NCI-H2029 (cell line): ENCODE measurements at regions not wholly inside any gene's neighbourhood (a gene's known extent, or its start where the extent isn't known, plus 50 kb on each side); places are given as distances from the start of the nearest gene placed in this dataset.
"Not testable (repeated sequence)": the region's sequence is repeated elsewhere in the genome, so short reads cannot be mapped to it uniquely, and the experiment has no call there.

Experiments used
- DNase-seq: peaks from one replicate; lab custom pipeline; 2025; lab: John Stamatoyannopoulos, UW

DNA sequence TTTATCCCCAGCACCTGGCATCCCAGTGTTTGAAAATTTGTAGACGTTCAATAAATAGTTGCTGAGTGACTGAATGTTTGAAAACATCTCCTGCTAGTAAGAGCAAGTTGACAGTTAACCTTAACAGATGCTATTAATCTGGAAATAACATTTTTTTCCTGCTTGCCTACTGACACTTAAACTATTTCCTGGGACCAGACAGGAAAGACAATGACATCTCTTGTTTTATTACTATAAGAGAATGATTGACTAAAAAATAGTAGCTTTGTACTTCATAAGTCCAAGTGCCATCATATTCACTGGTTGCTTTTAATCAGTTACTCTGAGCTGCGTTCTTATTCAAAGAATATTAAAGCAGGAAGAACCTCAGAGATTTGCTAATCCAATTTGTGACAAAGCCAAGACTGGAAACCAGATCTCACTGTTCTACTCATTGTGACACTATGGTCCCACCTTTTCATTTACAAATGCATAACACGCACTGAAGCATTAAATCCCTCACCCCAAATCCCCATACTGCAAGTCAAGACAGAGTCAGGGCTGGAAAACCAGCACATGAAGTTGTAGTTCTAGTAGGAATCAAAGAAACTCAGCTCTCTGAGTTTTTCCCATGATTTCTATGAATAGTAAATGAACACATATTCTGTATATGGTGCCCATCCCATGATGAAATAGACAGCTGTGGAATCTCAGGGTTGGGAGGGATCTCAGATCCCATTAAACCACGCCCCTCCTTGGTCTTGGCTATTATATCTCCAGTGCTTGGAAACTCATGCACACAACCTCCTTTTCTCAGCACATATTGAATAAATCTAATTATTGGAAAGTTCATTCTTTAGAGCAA is 212.7 kb upstream of the P2RY1 start:
- DNase-seq: no peak

DNA sequence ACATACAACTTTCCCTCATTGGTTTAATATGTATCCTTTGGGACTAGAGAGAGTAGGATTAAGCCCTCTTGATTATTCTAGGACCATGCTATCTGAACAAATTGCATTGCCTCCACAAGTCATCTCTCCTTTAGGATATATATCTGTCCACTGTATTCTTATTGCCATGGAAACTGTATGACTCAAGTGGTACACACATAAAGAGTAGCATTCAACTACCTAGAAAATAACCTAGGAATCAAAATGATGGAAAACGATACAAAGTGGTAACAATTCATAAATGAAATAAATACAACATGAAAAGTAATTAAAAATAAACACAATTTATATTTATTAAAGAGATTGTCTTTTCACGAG is 212.1 kb upstream of the P2RY1 start:
- no peak for DNase-seq

DNA sequence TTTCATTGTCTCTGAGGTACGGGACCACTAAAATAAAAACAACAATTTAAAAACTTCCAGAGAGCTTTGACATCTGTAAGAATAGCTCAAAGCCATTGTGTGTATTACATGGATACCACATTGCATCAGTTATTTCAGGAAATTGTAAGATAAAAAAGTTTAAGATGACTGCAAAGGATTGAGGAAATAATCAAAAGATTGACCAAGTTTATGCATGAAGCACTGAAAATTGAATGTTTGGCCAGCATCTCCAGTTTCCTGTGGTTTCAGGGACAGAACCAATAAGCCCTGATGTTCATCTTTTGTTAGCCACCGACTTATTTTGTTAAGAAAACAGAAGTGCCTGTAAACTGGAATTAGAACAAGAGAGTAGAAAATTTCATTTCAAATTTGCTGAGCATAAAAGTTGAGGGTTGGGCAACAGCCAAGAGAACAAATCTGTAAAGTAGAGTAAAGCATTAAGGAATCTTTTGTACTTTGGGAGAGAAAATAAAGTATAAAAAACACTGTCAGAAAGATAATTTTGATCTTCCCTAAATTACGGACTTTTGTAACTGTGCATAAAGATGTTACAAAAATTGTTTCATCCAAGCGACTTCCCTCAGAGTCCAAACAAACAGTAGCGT is 211.5 kb upstream of the P2RY1 start:
- DNase-seq: no peak

DNA sequence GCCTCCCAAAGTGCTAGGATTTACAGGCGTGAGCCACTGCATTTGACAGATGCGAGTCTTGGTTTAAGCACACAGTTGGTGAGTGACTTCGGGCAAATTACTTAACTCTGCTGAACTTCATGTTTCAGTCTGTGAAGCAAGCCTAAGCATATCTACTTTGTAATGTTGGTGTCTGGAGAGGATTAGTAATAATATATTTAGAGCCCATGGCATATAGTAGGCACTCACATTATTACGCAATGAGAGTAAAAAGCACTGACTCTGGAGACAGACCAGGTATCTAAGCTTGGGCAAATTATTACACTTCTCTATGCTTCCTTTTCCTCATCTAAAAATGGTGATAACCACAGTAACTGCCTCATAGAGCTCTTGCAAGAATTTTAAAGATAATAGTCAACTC is 208.7 kb upstream of the P2RY1 start:
- DNase-seq: no peak

DNA sequence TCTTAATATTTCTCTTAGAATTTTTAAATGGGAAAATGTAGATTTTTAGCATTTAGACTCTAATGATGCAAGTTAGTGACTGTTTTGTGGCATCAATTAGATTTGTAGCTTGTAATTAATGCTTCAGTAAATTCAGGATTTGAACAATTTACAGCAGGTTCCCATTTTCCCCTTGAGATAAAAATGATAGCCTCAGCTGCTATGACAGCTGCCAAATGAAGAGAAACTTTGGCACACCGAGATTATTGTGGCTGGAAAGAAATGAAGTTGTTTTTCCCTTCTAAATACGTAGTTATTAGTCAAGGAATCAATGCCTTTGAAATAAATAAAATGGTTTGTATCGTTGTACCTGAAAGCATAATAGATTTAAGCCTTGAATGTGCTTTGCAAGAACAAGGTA is 206.4 kb upstream of the P2RY1 start:
- DNase-seq: no peak

DNA sequence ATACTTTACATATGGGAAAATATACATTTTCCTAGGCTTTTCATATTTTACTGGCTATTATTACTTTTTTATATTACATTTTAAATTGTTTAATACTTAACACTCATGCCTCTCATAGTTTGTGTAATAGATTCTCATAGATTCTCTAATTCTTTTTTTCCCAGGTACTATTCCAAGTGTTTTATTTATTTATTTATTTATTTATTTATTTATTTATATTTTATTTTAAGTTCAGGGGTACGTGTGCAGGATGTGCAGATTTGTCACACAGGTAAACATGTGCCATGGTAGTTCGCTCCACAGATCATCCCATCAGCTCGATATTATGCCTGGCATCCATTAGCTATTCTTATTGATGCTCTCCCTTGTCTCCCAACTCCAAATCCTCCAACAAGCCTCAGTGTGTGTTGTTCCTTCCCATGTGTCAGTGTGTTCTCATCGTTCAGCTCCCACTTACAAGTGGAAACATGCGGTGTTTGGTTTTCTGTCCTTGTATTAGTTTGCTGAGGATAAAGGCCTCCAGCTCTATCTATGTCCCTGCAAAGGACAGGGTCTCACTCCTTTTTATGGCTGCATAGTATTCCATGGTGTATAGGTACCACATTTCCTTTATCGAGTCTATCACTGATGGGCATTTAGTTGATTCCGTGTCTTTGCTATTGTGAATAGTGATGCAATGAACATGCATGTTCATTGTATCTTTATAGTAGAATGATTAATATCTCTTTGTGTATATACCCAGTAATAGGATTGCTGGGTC is 205.4 kb upstream of the P2RY1 start:
- no peak for DNase-seq

DNA sequence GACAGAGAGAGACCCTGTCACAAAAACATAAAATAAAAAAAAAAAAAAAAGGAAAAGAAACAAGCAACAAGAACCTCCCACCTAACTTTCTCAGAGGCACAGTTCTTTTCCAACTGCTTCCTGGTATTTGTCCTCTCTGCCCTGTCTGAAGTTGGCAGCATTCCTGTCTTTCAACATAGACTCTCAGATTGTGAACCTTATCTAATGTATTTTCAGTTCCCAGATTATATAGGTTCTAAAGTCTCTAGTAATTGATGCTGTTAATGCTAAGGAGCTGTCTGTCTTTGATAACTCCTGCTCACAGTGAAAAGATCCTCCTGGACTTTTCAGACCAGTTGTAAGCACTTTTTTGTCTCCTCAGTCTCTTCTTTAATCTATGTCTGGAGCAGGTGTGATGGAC is 199.5 kb upstream of the P2RY1 start:
- DNase-seq: no peak

DNA sequence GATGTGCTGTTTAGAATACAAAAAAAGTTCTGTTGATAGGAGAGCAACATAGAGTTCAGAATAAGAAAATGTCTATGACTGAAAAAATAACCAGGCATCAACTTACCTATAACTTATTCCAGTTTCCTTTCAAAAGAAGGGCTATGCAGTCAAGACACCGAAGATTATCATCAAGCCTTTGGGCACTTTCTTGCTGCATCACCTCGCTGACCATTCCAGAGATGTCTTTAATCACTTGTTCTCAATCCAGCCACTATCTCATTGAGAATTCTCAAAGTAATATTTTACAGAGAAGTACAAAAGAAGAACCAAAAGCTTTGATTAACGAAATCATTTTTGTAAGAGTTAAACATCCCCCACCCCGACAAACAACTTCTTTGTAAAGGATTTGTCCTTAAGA is 198.3 kb upstream of the P2RY1 start:
- DNase-seq: no peak

DNA sequence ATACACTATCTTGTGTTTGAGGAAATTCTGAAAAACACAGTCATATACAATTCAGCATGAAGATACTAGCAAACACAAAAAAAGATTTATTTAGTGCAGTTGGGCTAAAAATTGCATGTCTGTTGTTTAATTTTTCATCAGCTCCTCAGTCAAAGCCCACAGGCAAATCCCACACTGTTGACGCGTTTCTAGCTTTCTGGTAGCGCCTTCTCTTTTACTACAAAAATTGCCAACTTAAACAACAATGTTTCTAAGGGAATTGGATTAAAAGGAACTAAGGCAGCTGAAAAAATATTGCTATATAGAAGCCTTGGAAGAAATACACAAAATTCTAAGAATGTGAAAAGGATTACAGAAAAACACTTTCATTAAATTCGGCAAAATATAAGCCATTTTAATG is 196.7 kb upstream of the P2RY1 start:
- DNase-seq: no peak

DNA sequence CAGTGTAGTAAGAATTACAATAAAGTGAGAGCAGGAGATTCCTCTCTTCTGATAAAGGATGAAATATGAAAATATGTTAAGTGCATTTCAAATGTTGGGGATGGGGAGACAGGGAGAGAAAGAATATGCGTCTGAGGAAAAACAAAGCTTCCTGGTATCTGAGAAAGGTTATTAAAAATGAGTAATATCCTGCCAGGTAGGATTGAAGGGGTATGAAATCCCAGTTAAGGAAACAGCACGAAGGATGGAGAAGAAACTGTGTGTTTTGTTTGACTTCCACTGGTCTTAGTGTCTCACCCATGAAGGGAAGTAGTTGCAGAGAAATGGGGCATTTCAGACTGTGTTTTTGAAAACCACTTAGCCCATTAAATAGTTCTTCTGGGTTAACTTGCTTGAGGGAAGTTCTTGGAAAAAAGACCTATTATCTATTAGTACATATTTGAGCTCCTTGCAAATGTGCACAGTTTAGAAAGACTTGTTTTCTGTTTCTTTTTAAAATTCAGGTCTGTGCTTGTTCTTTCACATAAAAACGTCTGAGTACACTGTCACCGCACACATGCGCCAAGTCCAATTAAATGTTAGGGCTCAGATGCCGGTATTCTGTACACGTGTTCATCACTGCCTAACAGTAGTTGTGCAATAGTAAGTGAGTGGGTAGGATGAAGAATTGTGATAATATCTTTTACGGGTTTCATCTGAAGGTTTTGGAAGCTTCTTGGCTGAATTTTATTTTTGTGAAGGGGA is 196.1 kb upstream of the P2RY1 start:
- DNase-seq: no peak

DNA sequence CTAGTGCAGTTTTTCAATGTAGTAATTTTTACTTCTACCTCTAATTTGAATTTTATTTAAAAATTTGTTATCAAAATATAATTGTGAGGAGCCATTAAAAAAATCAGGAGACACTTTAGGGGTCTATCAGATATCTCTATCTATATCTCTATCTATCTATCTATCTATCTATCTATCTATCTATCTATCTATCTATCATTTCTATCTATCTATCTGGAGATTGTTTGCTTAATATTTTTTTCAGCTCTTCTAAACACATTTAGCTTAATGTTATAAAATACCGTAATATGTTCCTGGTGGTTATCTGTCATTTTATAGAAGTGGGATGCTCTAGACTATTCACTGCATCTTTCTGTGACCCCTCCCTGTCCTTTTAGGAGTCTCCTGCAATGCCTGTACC is 193.7 kb upstream of the P2RY1 start:
- DNase-seq: no peak

DNA sequence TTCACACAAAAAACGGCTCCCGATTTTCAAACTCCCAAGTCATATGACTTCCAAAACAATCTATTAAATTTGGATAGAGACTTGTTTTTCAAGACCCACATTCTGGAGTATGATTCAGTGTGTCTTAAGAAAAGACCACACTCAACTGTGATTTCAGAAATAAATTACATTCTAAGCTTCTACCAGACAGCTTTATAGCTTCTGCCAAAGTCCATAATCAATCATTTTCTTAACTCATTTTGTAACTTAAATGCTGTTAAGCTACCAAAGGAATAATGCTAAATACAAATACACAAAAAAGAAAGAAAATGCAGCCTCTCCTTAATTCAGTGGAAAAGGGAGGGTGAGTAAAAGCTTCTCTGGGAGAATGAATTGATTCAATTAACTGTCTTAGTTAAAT is 192.3 kb upstream of the P2RY1 start:
- no peak for DNase-seq

DNA sequence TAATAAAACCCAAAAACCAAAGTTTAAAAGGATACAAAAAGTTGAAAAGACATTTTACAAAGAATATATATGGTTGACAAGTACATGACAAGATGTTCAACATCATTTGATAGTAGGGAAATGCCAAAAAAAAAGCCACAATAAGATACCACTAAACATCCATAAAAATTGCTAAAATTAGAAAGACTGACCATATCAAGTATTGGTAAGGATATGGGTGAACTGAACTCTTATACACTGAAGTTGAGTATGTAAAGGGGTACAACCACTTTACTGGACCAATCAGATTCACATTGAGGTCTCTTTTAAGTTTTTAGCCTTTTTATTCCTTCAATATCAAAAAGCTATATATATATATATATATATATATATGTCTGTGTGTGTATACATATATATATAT is 190.5 kb upstream of the P2RY1 start:
- DNase-seq: no peak

DNA sequence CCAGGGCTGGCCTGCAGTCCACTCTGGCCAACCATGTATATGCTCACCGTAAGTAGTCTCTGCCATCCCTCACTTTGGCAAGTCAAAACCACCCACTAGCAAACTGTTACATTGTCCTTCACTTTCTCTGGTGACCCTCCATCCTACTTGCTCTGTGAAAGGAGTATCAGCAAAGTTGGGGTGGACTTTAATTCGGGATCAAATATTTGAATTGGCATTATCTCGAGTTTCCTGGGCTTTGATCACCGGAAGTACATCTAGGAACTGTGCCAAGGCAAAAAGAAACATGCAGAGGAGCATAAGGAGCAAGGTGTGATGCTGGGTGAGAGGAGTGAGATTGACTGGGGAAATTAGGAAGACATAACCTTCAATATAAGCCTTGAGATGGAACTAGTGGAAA is 188.9 kb upstream of the P2RY1 start:
- no peak for DNase-seq

DNA sequence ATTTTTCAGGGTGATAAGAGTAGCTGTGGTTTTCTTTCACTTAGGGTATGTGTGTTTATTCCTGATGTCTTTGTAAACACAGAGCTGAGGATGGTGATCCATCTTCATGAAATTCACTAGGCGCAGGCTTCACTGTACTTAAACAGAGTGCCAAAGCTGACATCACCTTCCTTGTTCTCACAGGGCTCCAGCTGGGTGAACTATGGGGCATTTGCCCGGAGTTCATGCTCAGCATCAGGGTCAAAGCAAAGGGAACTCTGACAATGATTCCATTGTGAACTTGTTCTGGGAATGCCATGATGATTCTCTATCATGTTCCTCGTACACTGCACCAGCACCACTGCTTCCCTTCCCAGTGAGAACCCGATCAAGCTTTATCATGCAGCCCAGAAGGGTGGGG is 184.8 kb upstream of the P2RY1 start:
- no peak for DNase-seq

DNA sequence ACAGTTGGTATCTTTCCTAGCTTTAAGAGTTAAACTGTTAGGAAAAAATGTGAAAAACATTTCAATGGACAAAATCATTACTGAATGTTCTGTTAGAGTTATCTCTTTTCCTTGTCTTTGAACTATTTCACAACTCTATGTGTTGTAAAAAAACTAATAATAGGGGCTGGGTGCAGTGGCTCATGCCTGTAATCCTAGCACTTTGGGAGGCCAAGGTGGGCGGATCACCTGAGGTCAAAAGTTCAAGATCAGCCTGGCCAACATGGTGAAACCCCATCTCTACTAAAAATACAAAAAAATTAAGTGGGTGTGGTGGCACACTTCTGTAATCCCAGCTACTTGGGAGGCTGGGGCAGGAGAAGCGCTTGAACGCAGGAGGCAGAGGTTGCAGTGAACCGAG is 184.0 kb upstream of the P2RY1 start:
- not testable (repeated sequence) for DNase-seq

DNA sequence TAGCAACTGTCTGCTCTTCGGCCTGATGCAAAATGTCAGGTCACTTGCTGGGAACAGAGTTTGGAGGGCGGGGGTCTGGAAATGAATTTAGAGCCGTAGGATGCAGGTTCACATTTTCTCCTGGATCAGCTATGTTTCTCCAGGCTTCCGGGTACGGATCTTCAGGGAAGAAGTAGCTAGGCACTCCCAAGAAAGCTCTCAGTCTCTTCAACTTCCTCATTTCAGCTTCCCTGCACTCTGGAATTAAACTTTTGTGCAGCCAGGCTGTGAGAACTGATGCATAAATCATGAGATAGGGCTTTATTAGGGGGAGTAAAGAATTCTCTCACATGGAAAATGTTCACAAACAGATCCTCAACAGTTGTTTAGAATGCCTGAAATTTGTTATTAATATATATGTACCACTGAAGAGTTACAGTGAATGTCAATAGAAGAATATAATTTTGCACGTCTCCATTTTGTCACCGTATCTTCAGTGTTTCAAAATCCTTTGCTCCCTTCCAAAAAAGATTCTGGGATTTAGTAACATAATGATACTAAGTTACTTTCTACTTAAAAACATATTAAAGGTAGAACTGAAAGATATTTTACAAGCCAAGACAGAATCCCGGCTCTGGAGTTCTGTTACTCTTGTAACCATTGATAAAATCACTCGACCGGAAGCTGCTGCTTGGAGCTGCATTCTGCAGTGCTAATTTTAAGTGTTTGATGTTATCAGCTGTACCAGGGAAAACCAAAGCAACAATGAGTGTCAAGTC is 178.5 kb upstream of the P2RY1 start:
- no peak for DNase-seq

DNA sequence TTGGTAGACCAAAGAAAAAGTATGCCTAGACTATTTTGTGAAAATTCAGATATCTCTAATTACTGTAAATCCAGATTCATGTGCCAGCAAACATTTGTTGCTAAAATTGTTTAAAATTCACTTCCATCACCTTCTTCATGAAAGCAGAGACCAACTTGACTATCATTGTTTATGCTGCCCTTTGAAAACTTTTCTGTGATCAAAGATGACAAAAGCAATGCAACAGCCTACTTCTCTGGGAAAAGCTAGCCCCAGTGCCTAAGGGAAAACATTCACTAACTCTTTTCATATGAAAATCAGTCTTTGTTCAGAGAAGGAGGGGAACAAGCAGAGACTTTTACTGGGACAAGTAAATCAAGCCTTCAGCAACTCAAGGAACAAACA is 178.0 kb upstream of the P2RY1 start:
- no peak for DNase-seq

DNA sequence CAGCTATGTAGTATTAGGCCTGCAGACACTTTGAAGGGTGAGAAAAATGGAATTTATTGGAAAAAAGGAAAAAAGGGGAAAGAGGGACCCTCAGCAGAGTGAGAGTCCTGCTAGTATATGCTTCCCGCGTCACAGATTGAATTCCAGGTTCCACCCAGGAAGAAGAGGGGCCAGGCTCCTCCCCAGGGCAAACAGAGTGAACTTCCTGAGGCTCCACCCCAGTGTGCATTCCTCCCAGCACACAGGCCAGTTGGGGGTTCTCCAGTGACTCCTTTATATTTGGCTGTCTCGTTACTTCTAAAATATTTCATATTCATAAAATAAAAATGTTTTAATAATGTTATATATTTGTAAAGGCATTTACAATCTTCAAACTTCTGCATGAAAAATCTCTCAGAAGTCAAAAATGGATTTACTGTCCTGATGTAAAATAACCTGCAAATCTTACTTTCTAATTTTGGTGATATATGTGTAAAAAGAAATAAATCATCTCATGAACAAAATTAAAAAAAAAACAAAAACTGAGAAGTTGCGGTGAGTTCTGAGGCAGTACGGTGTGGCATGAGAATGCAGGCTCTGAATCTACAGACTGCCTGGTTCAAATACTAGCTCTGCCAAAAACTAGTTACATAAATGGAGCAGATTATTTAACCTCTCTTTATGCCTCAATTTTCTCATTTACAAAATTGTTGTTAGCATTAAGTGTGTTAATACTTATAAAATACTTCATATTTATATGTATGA is 175.8 kb upstream of the P2RY1 start:
- DNase-seq: no peak

DNA sequence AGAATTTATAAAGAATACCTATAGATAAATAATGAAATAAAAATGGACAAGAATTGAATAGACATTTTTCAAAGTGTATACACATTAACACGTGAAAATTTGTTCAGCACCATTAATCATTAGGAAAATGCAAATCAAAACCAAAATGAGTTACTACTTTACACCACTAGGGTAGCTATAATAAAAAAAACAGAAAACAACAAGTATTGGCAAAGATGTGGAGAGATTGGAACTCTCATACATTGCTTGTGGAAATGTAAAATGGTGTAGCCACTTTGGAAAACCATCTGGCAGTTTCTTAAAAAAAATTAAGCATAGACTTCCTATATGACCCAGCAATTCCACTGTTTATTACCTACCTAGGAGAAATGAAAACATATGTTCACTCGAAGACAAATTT is 172.8 kb upstream of the P2RY1 start:
- DNase-seq: no peak

DNA sequence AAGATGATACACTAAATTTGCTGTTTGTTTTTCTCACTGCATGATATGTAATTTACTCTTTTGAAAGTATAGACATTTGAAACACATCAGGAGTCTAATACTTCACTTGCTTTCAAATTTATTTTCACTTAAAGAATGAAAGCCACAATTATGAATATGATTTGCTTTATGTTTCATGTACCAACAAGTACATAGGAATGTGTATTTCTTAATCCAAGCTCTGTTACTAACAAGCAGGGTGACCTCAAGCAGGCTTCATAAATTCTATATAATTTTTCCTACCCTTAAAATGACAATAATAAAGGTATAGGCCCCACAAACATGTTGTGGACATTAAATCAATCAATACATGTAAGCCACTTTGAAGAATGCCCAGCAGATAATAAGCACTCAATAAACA is 170.2 kb upstream of the P2RY1 start:
- no peak for DNase-seq
